H1 (cell line): ENCODE measurements at regions not wholly inside any gene's neighbourhood (a gene's known extent, or its start where the extent isn't known, plus 50 kb on each side); places are given as distances from the start of the nearest gene placed in this dataset.

Experiments
- CTCF ChIA-PET: fragments of 300-600 bp; sonication (Branson Sonifier 250); formaldehyde crosslinking; loops from one replicate; lab custom pipeline; 2021; ENCODE audit not compliant: partially characterized antibody; lab: Charles Lee
- POLR2A ChIA-PET: fragments of 300-600 bp; sonication (Branson Sonifier 250); formaldehyde crosslinking; loops from one replicate; lab custom pipeline; 2021; ENCODE audit warnings: inconsistent platforms; ENCODE audit not compliant: partially characterized antibody; lab: Charles Lee
- DNase-seq, 2 experiments: peaks; one replicate each; pipeline versions ENCODE4 v3.0.0 to v3.0.0-alpha.2; 2010 to 2022; ENCODE audit warnings: low spot score in 2 of 2, low read depth in 1 of 2, mixed read lengths in 1 of 2
- FAIRE-seq: peaks from 2 replicates; lab custom pipeline; 2011; peaks lifted over from hg19 to GRCh38; lab: Jason Lieb, UNC
- H2AFZ ChIP-seq: 2 replicates; pipeline ENCODE4 v1.8.1; 2012; ENCODE audit warnings: low read length, inconsistent platforms
- H2AK5ac ChIP-seq: 2 replicates; pipeline ENCODE4 v1.6.1; 2013; ENCODE audit warnings: low read depth, low read length
- H2BK120ac ChIP-seq: replicated peaks from 2 replicates; pipeline ENCODE3; 2013; ENCODE audit warnings: low read depth, low read length, inconsistent platforms
- H2BK12ac ChIP-seq: 2 replicates; pipeline ENCODE4 v1.6.1; 2013; ENCODE audit warnings: low read depth, low read length
- H2BK15ac ChIP-seq: 2 replicates; pipeline ENCODE4 v1.6.1; 2013; ENCODE audit warnings: low read length
- H2BK20ac ChIP-seq: 2 replicates; pipeline ENCODE4 v1.6.1; 2013; ENCODE audit warnings: low read length
- H2BK5ac ChIP-seq: 2 replicates; pipeline ENCODE4 v1.6.1; 2013; ENCODE audit warnings: low read depth, low read length
- H3K14ac ChIP-seq: 2 replicates; pipeline ENCODE4 v1.6.1; 2013; ENCODE audit warnings: inconsistent platforms; ENCODE audit not compliant: insufficient read length
- H3K18ac ChIP-seq: 2 replicates; pipeline ENCODE4 v1.6.1; 2013; ENCODE audit warnings: low read length; ENCODE audit errors: extremely low read depth
- H3K23ac ChIP-seq: 2 replicates; pipeline ENCODE4 v1.6.1; 2013; ENCODE audit warnings: inconsistent platforms; ENCODE audit not compliant: insufficient read length
- H3K23me2 ChIP-seq: 2 replicates; pipeline ENCODE4 v1.6.1; 2013; ENCODE audit warnings: low read depth, low read length
- H3K27ac ChIP-seq: 2 replicates; pipeline ENCODE4 v1.6.1; 2011; ENCODE audit warnings: low read depth, low read length, inconsistent platforms
- H3K27me3 ChIP-seq, 4 experiments: replicated peaks in 1 of 4; 1 replicate in 1 of 4; 2 replicates in 3 of 4; pipeline versions ENCODE4 v1.6.1 to v1.8.1; 2011 to 2013; ENCODE audit warnings: low read length in 3 of 4, mild to moderate bottlenecking in 3 of 4, inconsistent platforms in 2 of 4, mixed read lengths in 2 of 4, moderate library complexity in 1 of 4; ENCODE audit not compliant: control insufficient read depth in 3 of 4, insufficient read depth in 3 of 4; ENCODE audit errors: extremely low read depth in 1 of 4
- H3K36me3 ChIP-seq, 4 experiments: 2 replicates each; pipeline versions ENCODE4 v1.6.1 to v1.8.1; 2011 to 2013; ENCODE audit warnings: mild to moderate bottlenecking in 4 of 4, low read length in 3 of 4, moderate library complexity in 2 of 4, control low read depth in 1 of 4, inconsistent platforms in 1 of 4; ENCODE audit not compliant: insufficient read depth in 4 of 4, control insufficient read depth in 2 of 4
- H3K4ac ChIP-seq: replicated peaks from 2 replicates; pipeline ENCODE3; 2013; ENCODE audit warnings: low read length, low read depth, mixed read lengths, inconsistent platforms; ENCODE audit not compliant: insufficient read length
- H3K4me1 ChIP-seq, 4 experiments: replicated peaks in 1 of 4; 1 replicate in 1 of 4; 2 replicates in 3 of 4; pipeline versions ENCODE4 v1.6.1 to v1.8.1; 2011 to 2013; ENCODE audit warnings: low read length in 3 of 4, inconsistent platforms in 2 of 4, mixed read lengths in 1 of 4; ENCODE audit not compliant: insufficient read depth in 4 of 4, control insufficient read depth in 3 of 4
- H3K4me2 ChIP-seq, 2 experiments: 2 replicates each; pipeline versions ENCODE4 v1.6.1 to v1.8.1; 2011 to 2013; ENCODE audit warnings: low read depth in 2 of 2, low read length in 2 of 2, control low read depth in 1 of 2, inconsistent platforms in 1 of 2, mild to moderate bottlenecking in 1 of 2; ENCODE audit not compliant: insufficient read depth in 1 of 2
- H3K4me3 ChIP-seq, 4 experiments: fragments of 200-600, 300-600 bp in 1 of 4; sonication (generic), shearing (Covaris generic), sonication (Bioruptor Twin) in 1 of 4; 2 replicates each; pipeline versions ENCODE4 v1.5.1 to v1.8.1; 2011 to 2016; ENCODE audit warnings: low read length in 4 of 4, low read depth in 3 of 4, control low read depth in 2 of 4, inconsistent platforms in 2 of 4, mild to moderate bottlenecking in 2 of 4, mixed read lengths in 1 of 4, moderate library complexity in 1 of 4; ENCODE audit not compliant: insufficient read depth in 2 of 4; ENCODE audit errors: extremely low read depth in 1 of 4
- H3K56ac ChIP-seq: replicated peaks from 2 replicates; pipeline ENCODE3; 2013; ENCODE audit warnings: low read depth, mild to moderate bottlenecking, mixed read lengths, low read length, inconsistent platforms; ENCODE audit not compliant: insufficient read length
- H3K79me1 ChIP-seq: 2 replicates; pipeline ENCODE4 v1.6.1; 2013; ENCODE audit warnings: low read depth, low read length, control low read depth
- H3K79me2 ChIP-seq, 2 experiments: 2 replicates each; pipeline versions ENCODE4 v1.6.1 to v1.8.1; 2012 to 2013; ENCODE audit warnings: low read length in 2 of 2, mild to moderate bottlenecking in 2 of 2, inconsistent platforms in 1 of 2; ENCODE audit not compliant: insufficient read depth in 2 of 2, control insufficient read depth in 1 of 2
- H3K9ac ChIP-seq, 4 experiments: replicated peaks in 1 of 4; 1 replicate in 1 of 4; 2 replicates in 3 of 4; pipeline versions ENCODE4 v1.6.1 to v1.8.1; 2011 to 2013; ENCODE audit warnings: low read depth in 3 of 4, low read length in 3 of 4, control low read depth in 2 of 4, mild to moderate bottlenecking in 2 of 4, moderate library complexity in 2 of 4, inconsistent platforms in 1 of 4; ENCODE audit errors: extremely low read depth in 1 of 4
- H3K9me3 ChIP-seq, 2 experiments: 2 replicates each; pipeline versions ENCODE4 v1.6.1 to v1.8.1; 2012 to 2013; ENCODE audit warnings: mild to moderate bottlenecking in 2 of 2, moderate library complexity in 2 of 2, control low read depth in 1 of 2, inconsistent platforms in 1 of 2, low read depth in 1 of 2, low read length in 1 of 2, mixed read lengths in 1 of 2; ENCODE audit not compliant: insufficient read depth in 2 of 2
- H4K20me1 ChIP-seq, 2 experiments: replicated peaks in 1 of 2; 2 replicates each; pipeline versions ENCODE3 to v1.8.1; 2011 to 2013; ENCODE audit warnings: inconsistent platforms in 2 of 2, low read length in 2 of 2, mild to moderate bottlenecking in 1 of 2; ENCODE audit not compliant: insufficient read depth in 2 of 2, control insufficient read depth in 1 of 2
- H4K5ac ChIP-seq: 2 replicates; pipeline ENCODE4 v1.6.1; 2013; ENCODE audit warnings: low read length, low read depth, mixed read lengths, inconsistent platforms; ENCODE audit not compliant: insufficient read length
- H4K8ac ChIP-seq: 2 replicates; pipeline ENCODE4 v1.8.0; 2013; ENCODE audit warnings: mild to moderate bottlenecking, moderate library complexity, low read length, inconsistent platforms; ENCODE audit not compliant: insufficient read depth; ENCODE audit errors: extremely low read depth
- H4K91ac ChIP-seq: replicated peaks from 2 replicates; pipeline ENCODE3; 2013; ENCODE audit warnings: low read length, mixed read lengths, inconsistent platforms; ENCODE audit not compliant: insufficient read length
- CREB1 ChIP-seq: IDR thresholded peaks from 2 replicates; pipeline ENCODE4 v1.6.1; 2012; ENCODE audit warnings: inconsistent platforms
- FOSL1 ChIP-seq: IDR thresholded peaks from 2 replicates; pipeline ENCODE4 v1.6.1; 2011; ENCODE audit warnings: mild to moderate bottlenecking, low read depth, low read length, moderate library complexity; ENCODE audit not compliant: insufficient read depth
- GABPA ChIP-seq: IDR thresholded peaks from 2 replicates; pipeline ENCODE4 v1.6.1; 2011; ENCODE audit warnings: mild to moderate bottlenecking, low read length, moderate library complexity, borderline replicate concordance; ENCODE audit not compliant: insufficient read depth
- KDM4A ChIP-seq: IDR thresholded peaks from one replicate; pipeline ENCODE4 v1.7.1; 2012; ENCODE audit warnings: low read depth, mild to moderate bottlenecking, moderate library complexity, low read length, inconsistent platforms; ENCODE audit not compliant: severe bottlenecking
- PHF8 ChIP-seq: fragments of 200-600 bp; sonication (generic); conservative IDR thresholded peaks from 2 replicates; pipeline ENCODE4 v1.7.1; 2012; ENCODE audit warnings: low read depth, mild to moderate bottlenecking, inconsistent platforms, low read length, moderate library complexity
- POLR2A ChIP-seq, 2 experiments: IDR thresholded peaks; 1 replicate in 1 of 2; 2 replicates in 1 of 2; pipeline ENCODE4 v1.6.1; 2011; ENCODE audit warnings: low read depth in 2 of 2, low read length in 2 of 2, mild to moderate bottlenecking in 2 of 2; ENCODE audit errors: control extremely low read depth in 1 of 2
- POLR2AphosphoS5 ChIP-seq: IDR thresholded peaks from 2 replicates; pipeline ENCODE4 v1.6.1; 2011; ENCODE audit warnings: low read depth, low read length
- RAD21 ChIP-seq, 2 experiments: IDR thresholded peaks in 1 of 2; conservative IDR thresholded peaks in 1 of 2; 2 replicates each; pipeline ENCODE4 v1.6.1; 2011; ENCODE audit warnings: low read depth in 2 of 2, low read length in 2 of 2, improper control_type of control experiment in 1 of 2, inconsistent platforms in 1 of 2, mild to moderate bottlenecking in 1 of 2, moderate library complexity in 1 of 2
- SIN3A ChIP-seq, 2 experiments: IDR thresholded peaks in 1 of 2; conservative IDR thresholded peaks in 1 of 2; 2 replicates each; pipeline ENCODE4 v1.6.1; 2011 to 2012; ENCODE audit warnings: low read length in 2 of 2, improper control_type of control experiment in 1 of 2, low read depth in 1 of 2, mild to moderate bottlenecking in 1 of 2
- SIX5 ChIP-seq: IDR thresholded peaks from 2 replicates; pipeline ENCODE4 v1.6.1; 2011; ENCODE audit warnings: mild to moderate bottlenecking, low read depth, low read length
- TEAD4 ChIP-seq: IDR thresholded peaks from 2 replicates; pipeline ENCODE4 v1.6.1; 2012; ENCODE audit warnings: low read depth, low read length, inconsistent platforms, mixed read lengths
- WGBS, 2 experiments: shearing (Covaris generic) in 1 of 2; methylation state at CpG; one replicate each; pipeline versions ENCODE4 v1.1.6 to v1.1.7; 2013 to 2015; ENCODE audit warnings: low lambda C conversion rate in 2 of 2, mixed read lengths in 2 of 2, inconsistent platforms in 1 of 2, low coverage in 1 of 2, missing lambda C conversion rate in 1 of 2; ENCODE audit not compliant: insufficient replicate concordance in 2 of 2, insufficient coverage in 1 of 2, insufficient read length in 1 of 2; ENCODE audit errors: extremely low coverage in 1 of 2, missing lambda C conversion rate in 1 of 2; 5-methylcytosine and 5-hydroxymethylcytosine counted together
- TF ChIP-seq, protein P1 (sequence below), 3 experiments: IDR thresholded peaks; 1 replicate in 2 of 3; 2 replicates in 1 of 3; pipeline versions ENCODE4 v1.5.1 to v1.6.1; 2011; ENCODE audit warnings: low read length in 3 of 3, mild to moderate bottlenecking in 3 of 3, inconsistent platforms in 2 of 3, low read depth in 1 of 3, moderate library complexity in 1 of 3; ENCODE audit not compliant: insufficient read depth in 1 of 3; ENCODE audit errors: control extremely low read depth in 1 of 3

- H2BK15ac ChIP-seq, result no peak overlapping the region
- H4K5ac ChIP-seq, result no peak overlapping the region
- H2BK120ac ChIP-seq, result no peak overlapping the region
- H3K4me3 ChIP-seq, result no peak overlapping the region
- no peaks in the 10 kb centered on the region for H3K23me2 ChIP-seq
- 0 out of 2 replicates have a peak overlapping the region, but pooled peaks have one; percentile 4 for H2AFZ ChIP-seq
- no peak overlapping the region for H2BK20ac ChIP-seq
- ChIA-PET CTCF (interaction anchor here (0.5 to 2.2 kb wide), 5 partner anchors 9 to 289 kb away, joined by 3 to 7 read pairs (median 4); no protein-coding TSS in a partner anchor), POLR2A (no interaction called here)
- no peak overlapping the region for H2BK5ac ChIP-seq
- H3K27me3 ChIP-seq, result no peaks in the 10 kb centered on the region
- H3K4me2 ChIP-seq, result no peak overlapping the region
- no peak overlapping the region for H2AK5ac ChIP-seq
- H3K36me3 ChIP-seq, result no peaks in the 10 kb centered on the region
- WGBS, 2 experiments, result 89% methylated on average over 8 of the region's 8 CpGs; no CpG with 5 or more reads in 1 of the 2 experiments
- H3K4ac ChIP-seq, result no peak overlapping the region
- no peak overlapping the region for H3K9ac ChIP-seq
- H3K18ac ChIP-seq, result no peak overlapping the region
- H3K79me2 ChIP-seq, result no peaks in the 10 kb centered on the region
- no peaks in the 10 kb centered on the region for H3K79me1 ChIP-seq
- H4K91ac ChIP-seq, result no peak overlapping the region
- FAIRE-seq, result no peak
- DNase-seq, result no peak
- no peak overlapping the region for H3K14ac ChIP-seq
- H4K20me1 ChIP-seq, result no peaks in the 10 kb centered on the region
- H3K9me3 ChIP-seq, result no peaks in the 10 kb centered on the region
- no peak overlapping the region for H3K23ac ChIP-seq
- H4K8ac ChIP-seq, result no peak overlapping the region; the same call in 1 of the 2 replicates
- H2BK12ac ChIP-seq, result no peak overlapping the region
- H3K4me1 ChIP-seq, result no peaks in the 10 kb centered on the region
- no peak overlapping the region for H3K27ac ChIP-seq
- no peak overlapping the region for H3K56ac ChIP-seq
- TF ChIP-seq GABPA (no peak), TEAD4 (no peak), RAD21 (IDR thresholded peaks at IDR 0.05 in 1 of 2, conservative IDR thresholded peaks at IDR 0.05 in 1 of 2; ENCODE audit: low read depth in 2 of 2, low read length in 2 of 2) (no peak), FOSL1 (no peak), CREB1 (no peak), SIX5 (no peak), POLR2AphosphoS5 (no peak), PHF8 (no peak), KDM4A (no peak), POLR2A (IDR thresholded peaks at IDR 0.05; ENCODE audit: control extremely low read depth in 1 of 2, low read depth in 2 of 2, low read length in 2 of 2) (no peak), SIN3A (conservative IDR thresholded peaks at IDR 0.05 in 1 of 2, IDR thresholded peaks at IDR 0.05 in 1 of 2; ENCODE audit: low read depth in 1 of 2, low read length in 2 of 2) (no peak)
- TF ChIP-seq, protein P1, sequence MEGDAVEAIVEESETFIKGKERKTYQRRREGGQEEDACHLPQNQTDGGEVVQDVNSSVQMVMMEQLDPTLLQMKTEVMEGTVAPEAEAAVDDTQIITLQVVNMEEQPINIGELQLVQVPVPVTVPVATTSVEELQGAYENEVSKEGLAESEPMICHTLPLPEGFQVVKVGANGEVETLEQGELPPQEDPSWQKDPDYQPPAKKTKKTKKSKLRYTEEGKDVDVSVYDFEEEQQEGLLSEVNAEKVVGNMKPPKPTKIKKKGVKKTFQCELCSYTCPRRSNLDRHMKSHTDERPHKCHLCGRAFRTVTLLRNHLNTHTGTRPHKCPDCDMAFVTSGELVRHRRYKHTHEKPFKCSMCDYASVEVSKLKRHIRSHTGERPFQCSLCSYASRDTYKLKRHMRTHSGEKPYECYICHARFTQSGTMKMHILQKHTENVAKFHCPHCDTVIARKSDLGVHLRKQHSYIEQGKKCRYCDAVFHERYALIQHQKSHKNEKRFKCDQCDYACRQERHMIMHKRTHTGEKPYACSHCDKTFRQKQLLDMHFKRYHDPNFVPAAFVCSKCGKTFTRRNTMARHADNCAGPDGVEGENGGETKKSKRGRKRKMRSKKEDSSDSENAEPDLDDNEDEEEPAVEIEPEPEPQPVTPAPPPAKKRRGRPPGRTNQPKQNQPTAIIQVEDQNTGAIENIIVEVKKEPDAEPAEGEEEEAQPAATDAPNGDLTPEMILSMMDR (IDR thresholded peaks at IDR 0.05; ENCODE audit: control extremely low read depth in 1 of 3, insufficient read depth in 1 of 3, low read depth in 1 of 3, low read length in 3 of 3), result no peak
These were observed 90.5 kb downstream of the C13orf42 start for GRCh38 chr13:51020600-51020999.
